ENCODE measurements at regions not wholly inside any gene's neighbourhood (a gene's known extent, or its start where the extent isn't known, plus 50 kb on each side); places are given as distances from the start of the nearest gene placed in this dataset.
"Not testable (repeated sequence)": the region's sequence is repeated elsewhere in the genome, so short reads cannot be mapped to it uniquely, and the experiment has no call there.

- TF ChIP-seq AFF4 (CRISPR knock-in tag; IDR thresholded peaks at IDR 0.05) (peak; percentile 98), LCORL (CRISPR knock-in tag; IDR thresholded peaks at IDR 0.05) (0 out of 2 replicates have a peak, but pooled peaks have one; percentile 14), ZNF546 (CRISPR knock-in tag; conservative IDR thresholded peaks at IDR 0.05) (0 out of 2 replicates have a peak, but pooled peaks have one; percentile 47), ZNF430 (CRISPR knock-in tag; IDR thresholded peaks at IDR 0.05) (0 out of 2 replicates have a peak, but pooled peaks have one; percentile 34), ZNF563 (CRISPR knock-in tag; IDR thresholded peaks at IDR 0.05) (0 out of 2 replicates have a peak, but pooled peaks have one; percentile 31), HNRNPLL (IDR thresholded peaks at IDR 0.05; ENCODE audit: low read depth, low read length, poor library complexity, severe bottlenecking) (peak; percentile 68), RNF219 (CRISPR knock-in tag; IDR thresholded peaks at IDR 0.05) (0 out of 2 replicates have a peak, but pooled peaks have one; percentile 60), MED13 (CRISPR knock-in tag; IDR thresholded peaks at IDR 0.05) (peak; percentile 75), POLR2AphosphoS5 (IDR thresholded peaks at IDR 0.05; ENCODE audit: low read depth, low read length) (peak; percentile 78), ZNF709 (CRISPR knock-in tag; IDR thresholded peaks at IDR 0.05) (peak; percentile 21; the same call in 1 of the 2 replicates), E2F1 (CRISPR knock-in tag; IDR thresholded peaks at IDR 0.05) (0 out of 2 replicates have a peak, but pooled peaks have one; percentile 4), RNF2 (conservative IDR thresholded peaks at IDR 0.05; ENCODE audit: low read depth) (peak; percentile 62; the same call in 1 of the 2 replicates), PHF20 (CRISPR knock-in tag; IDR thresholded peaks at IDR 0.05) (peak; percentile 45; the same call in 1 of the 2 replicates), THAP9 (CRISPR knock-in tag; IDR thresholded peaks at IDR 0.05; ENCODE audit: borderline replicate concordance) (peak; percentile 32; the same call in 1 of the 2 replicates), RFXAP (CRISPR knock-in tag; IDR thresholded peaks at IDR 0.05; ENCODE audit: borderline replicate concordance) (0 out of 2 replicates have a peak, but pooled peaks have one; percentile 20), ZFX (CRISPR knock-in tag; IDR thresholded peaks at IDR 0.05; ENCODE audit: low read depth) (peak; percentile 37; the same call in 1 of the 2 replicates), ELF3 (CRISPR knock-in tag; IDR thresholded peaks at IDR 0.05) (peak; percentile 59; the same call in 1 of the 2 replicates), KDM3A (CRISPR knock-in tag; IDR thresholded peaks at IDR 0.05; ENCODE audit: low read depth) (0 out of 2 replicates have a peak, but pooled peaks have one; percentile 10)
- TF ChIP-seq LCORL (IDR thresholded peaks at IDR 0.05) = not testable (repeated sequence)
Observed at GRCh38 chr6:27824211-27825024, 87.8 kb downstream of the OR2B2 start (continued).

Data from HepG2 (cell line).